PFSK-1 (cell line): ENCODE measurements at regions not wholly inside any gene's neighbourhood (a gene's known extent, or its start where the extent isn't known, plus 50 kb on each side); places are given as distances from the start of the nearest gene placed in this dataset.

Source experiments
- REST ChIP-seq, 2 experiments: IDR thresholded peaks; 2 replicates each; pipeline versions ENCODE4 v1.6.1 to v1.8.0; 2011 to 2012; ENCODE audit warnings: low read depth in 2 of 2, low read length in 2 of 2, control low read depth in 1 of 2, inconsistent platforms in 1 of 2, mild to moderate bottlenecking in 1 of 2, moderate library complexity in 1 of 2; ENCODE audit not compliant: insufficient read depth in 1 of 2
- TAF1 ChIP-seq: IDR thresholded peaks from 2 replicates; pipeline ENCODE4 v1.6.1; 2012; ENCODE audit warnings: low read length, control low read depth, borderline replicate concordance; ENCODE audit not compliant: insufficient read depth

DNA sequence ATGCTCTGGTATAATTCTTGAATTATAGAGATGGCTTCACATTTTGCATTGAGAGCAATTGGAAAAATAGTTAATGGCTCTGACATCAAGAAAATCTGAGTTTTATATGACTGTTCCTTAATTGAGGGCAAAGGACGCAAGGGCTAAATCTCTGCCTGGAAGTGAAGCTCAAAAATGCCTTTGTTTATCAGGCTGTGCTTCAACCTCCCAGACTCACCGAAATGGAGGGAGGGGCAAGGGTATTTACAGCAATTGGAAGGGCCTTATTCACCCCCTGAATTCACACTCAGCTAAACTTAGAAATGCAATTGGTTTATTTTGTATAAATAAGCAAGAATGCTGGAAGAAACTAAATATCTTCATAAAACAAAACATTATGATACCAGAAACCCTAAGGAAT is 737.2 kb upstream of the MMS22L start:
- TF ChIP-seq REST (IDR thresholded peaks at IDR 0.05; ENCODE audit: insufficient read depth in 1 of 2, low read depth in 2 of 2, low read length in 2 of 2) = no peak
- TF ChIP-seq TAF1 = no peak
